Astrocyte (in vitro differentiated cells and primary cell): ENCODE measurements at regions not wholly inside any gene's neighbourhood (a gene's known extent, or its start where the extent isn't known, plus 50 kb on each side); places are given as distances from the start of the nearest gene placed in this dataset.

Experiments
- CTCF ChIP-seq: IDR thresholded peaks from 2 replicates; pipeline ENCODE4 v1.5.1; 2011; ENCODE audit warnings: low read depth, mild to moderate bottlenecking, inconsistent platforms, low read length, moderate library complexity; ENCODE audit not compliant: insufficient read depth
- EZH2 ChIP-seq: IDR thresholded peaks from 2 replicates; pipeline ENCODE4 v1.6.1; 2012; ENCODE audit warnings: mild to moderate bottlenecking, low read length, inconsistent platforms; ENCODE audit not compliant: insufficient read depth

DNA sequence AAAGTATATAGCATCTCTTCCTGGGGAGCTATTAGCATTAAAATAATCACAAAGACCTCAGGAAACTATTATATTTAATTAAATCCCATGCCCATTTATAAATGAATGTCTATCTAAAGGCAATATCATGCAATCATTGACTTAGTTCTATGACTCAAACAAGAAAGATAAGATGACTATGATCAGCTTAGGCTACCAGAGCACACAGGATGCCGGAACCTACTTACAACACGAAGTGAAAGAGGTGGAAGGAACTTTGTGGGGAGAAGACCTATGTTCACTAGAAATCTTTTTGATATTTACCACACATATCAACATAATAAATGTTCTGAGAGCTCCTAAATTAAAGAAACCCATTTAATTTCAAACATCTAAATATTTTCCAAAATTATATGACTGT is 344.2 kb upstream of the CYLC2 start:
- no peak for TF ChIP-seq CTCF
- no peak for TF ChIP-seq EZH2
